ES-I3 (cell line): ENCODE measurements at regions not wholly inside any gene's neighbourhood (a gene's known extent, or its start where the extent isn't known, plus 50 kb on each side); places are given as distances from the start of the nearest gene placed in this dataset.

Source experiments
- H3K36me3 ChIP-seq: 2 replicates; pipeline ENCODE4 v1.6.1; 2013; ENCODE audit warnings: mild to moderate bottlenecking, low read length, control low read depth, moderate library complexity; ENCODE audit not compliant: insufficient read depth
- H3K4me1 ChIP-seq: 2 replicates; pipeline ENCODE4 v1.6.1; 2013; ENCODE audit warnings: mild to moderate bottlenecking, control low read depth, low read length; ENCODE audit not compliant: insufficient read depth
- H3K9ac ChIP-seq: 2 replicates; pipeline ENCODE4 v1.6.1; 2013; ENCODE audit warnings: low read depth, mild to moderate bottlenecking, low read length, moderate library complexity
- H3K9me3 ChIP-seq: 2 replicates; pipeline ENCODE4 v1.6.1; 2013; ENCODE audit warnings: mild to moderate bottlenecking, low read length, moderate library complexity; ENCODE audit not compliant: control insufficient read depth, insufficient read depth

DNA sequence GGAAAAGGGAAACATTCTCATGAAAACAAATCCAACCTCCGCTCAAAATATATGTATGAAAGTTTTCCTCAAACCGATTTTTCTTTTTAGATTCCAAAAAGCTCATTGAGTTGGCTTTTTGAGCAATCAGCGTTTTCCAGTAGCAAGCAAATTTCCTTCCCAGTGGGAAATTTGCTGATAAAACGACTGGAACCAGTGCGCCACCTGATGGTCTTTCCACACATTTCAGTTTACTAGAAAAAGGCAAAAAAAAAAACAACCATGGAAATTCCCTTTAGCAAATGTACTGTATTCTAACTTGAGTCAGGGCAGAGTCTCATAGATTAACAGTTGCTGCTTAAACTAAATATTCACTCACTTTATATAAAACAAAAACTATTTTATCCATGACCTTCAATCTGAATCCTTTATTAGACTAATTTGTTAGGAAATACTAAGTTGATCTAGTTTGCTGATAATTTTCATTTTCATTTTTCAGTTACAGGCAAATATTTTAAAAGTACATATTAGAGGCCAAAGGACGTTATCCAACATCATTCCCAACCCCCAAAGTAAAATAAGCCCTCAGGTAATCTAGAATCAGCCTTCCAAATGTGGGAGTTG is 271.5 kb downstream of the FOXA2 start:
- 0 out of 2 replicates have a peak, but pooled peaks cover 4% of the 10 kb centered on the region for H3K4me1 ChIP-seq
- H3K9ac ChIP-seq, result no peak overlapping the region
- no peaks in the 10 kb centered on the region for H3K9me3 ChIP-seq
- no peaks in the 10 kb centered on the region for H3K36me3 ChIP-seq

DNA sequence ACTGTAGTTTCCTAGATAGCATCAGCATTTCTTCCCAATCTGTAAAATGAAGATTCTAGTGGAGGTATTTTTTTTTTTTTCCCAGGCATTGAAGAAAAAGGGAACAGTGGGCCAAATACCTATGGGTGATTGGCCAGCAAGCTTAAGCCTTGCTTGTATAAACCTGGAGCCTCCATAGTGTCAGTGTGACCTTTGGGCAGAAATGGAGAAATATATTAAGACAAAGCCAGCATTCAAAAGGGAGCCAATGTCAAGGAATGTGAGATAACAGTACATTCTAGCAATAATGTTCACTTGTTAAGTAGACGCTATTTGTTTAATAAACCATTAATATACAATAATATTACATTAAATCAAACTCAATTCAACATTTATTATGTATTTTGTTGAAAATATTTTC is 275.4 kb downstream of the FOXA2 start:
- Histone ChIP-seq H3K9me3 (no peaks in the 10 kb centered on the region), H3K36me3 (no peaks in the 10 kb centered on the region), H3K9ac (no peak overlapping the region), H3K4me1 (no peaks in the 10 kb centered on the region; the same call in 1 of the 2 replicates)

DNA sequence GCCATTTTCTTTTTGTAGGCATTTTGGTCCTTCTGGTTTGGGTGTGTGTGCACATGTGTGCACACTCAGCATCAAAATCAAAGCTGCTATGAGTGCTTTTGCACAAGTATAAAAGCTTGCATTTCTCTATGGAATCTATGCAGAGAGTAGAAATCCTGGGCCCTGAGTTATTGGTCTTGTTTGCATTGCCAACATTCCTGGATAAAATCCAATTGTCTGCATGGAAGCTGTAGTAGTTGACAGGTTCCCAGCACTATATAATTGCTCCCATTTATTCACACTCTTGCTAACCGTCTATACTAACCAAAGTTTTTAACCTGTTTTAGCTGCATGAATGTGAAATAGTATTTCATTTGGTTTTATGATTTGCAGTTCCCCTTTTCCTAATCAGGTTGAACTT is 277.0 kb downstream of the FOXA2 start:
- no peaks in the 10 kb centered on the region; the same call in 1 of the 2 replicates for H3K4me1 ChIP-seq

DNA sequence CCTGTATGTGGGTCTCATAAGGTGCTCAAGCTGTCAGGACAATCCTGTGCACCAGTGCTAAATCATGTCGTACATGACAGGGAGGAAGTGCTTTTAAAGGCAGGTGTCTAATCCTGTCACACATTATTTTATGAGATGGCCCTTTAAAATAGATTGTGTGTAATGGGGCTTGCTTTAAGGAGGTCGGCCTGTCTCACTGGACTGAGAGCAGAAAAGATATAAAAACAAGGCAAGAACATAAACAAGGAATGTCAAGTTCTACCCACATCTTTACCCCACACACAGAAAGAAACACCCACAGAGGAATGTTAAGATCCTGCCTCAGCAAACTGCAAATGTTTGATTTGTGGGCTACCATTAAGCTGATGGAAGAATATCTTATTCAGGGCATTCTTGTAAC is 279.0 kb downstream of the FOXA2 start:
- Histone ChIP-seq H3K4me1 (no peaks in the 10 kb centered on the region; the same call in 1 of the 2 replicates), H3K36me3 (no peaks in the 10 kb centered on the region), H3K9ac (no peak overlapping the region), H3K9me3 (no peaks in the 10 kb centered on the region)

More for the DNA sequence above, 277.0 kb downstream of the FOXA2 start:
- Histone ChIP-seq H3K36me3 (no peaks in the 10 kb centered on the region), H3K9ac (no peak overlapping the region), H3K9me3 (no peaks in the 10 kb centered on the region)

DNA sequence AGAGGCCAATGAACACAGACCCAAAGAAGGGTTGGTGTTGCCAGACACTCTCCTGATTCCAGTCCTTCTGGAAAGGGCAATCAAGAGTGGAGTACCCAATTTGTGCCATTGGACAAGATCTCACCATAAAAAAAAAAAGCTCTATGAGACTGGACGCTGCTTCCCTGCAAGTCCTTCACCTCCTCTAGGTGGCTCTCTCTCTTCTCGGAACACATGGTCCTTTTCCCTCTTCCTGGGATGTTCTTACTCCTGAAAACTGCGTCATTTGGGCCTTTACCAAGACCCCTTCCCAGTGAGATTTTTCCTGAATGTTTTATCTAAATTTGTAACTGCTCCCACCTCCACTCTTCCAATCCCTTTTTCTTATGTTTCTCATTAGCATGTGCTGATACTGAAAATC is 280.8 kb downstream of the FOXA2 start:
- no peaks in the 10 kb centered on the region; the same call in 1 of the 2 replicates for H3K4me1 ChIP-seq
- H3K9me3 ChIP-seq, result no peaks in the 10 kb centered on the region
- H3K9ac ChIP-seq, result no peak overlapping the region
- no peaks in the 10 kb centered on the region for H3K36me3 ChIP-seq

DNA sequence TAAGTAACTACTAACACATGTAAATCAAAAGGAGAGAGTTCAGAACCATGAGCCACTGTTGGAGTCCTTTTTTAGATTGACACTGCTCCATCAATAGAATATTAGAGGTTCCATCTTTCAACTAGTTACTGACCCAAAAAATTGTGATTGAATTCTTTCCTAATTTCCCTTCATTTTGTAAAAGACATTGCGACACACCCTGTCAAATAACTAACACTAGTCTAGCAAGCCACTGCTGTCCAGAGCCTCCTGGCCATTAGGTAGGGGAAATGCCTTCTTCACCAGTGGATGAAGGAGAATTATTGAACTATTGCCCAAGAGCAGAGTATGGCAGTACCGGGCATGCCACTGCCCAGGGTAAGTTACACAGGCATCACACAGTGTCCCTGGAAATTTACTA is 282.3 kb downstream of the FOXA2 start:
- no peak overlapping the region for H3K9ac ChIP-seq
- H3K9me3 ChIP-seq, result no peaks in the 10 kb centered on the region
- no peaks in the 10 kb centered on the region; the same call in 1 of the 2 replicates for H3K4me1 ChIP-seq
- H3K36me3 ChIP-seq, result no peaks in the 10 kb centered on the region

DNA sequence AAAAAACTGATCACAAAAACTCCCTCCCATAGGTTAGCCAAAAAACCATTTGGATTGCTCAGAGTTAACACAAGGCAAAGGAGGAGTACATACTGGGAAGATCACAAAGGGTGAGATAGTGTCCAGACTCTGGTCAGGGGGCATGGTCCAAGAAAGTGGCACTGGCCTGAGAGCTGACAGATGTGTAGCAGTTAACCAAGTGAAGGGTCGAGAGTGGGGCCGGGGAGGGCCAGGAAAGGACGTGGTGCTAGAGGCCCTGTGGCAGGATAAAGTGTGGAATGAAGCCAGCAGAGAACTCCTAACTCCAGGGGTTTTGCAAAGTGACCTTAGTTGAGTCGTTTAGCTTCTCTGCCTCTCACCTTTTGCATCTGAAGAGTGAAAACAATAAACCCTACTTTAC is 290.5 kb downstream of the FOXA2 start:
- H3K9ac ChIP-seq, result no peak overlapping the region
- no peaks in the 10 kb centered on the region for H3K36me3 ChIP-seq
- no peaks in the 10 kb centered on the region for H3K4me1 ChIP-seq
- H3K9me3 ChIP-seq, result no peaks in the 10 kb centered on the region

DNA sequence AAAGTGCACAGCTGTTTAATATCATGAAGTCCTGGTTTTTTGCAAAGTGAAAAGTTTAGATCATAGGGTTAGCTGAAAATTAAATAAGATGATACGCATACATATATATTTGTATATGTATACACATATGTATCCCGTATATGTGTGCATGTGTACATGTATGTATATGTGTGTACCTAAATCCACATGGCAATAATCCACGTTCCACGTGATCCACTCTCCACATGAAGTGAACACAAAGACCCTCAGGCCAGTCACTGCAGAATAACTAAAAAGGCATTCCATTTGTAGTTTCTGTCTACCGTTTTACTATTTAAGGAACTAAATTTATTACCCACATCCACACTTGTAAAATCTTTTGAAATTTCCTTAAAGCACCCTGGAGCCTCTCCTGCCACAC is 294.9 kb downstream of the FOXA2 start:
- H3K36me3 ChIP-seq, result no peaks in the 10 kb centered on the region
- H3K9me3 ChIP-seq, result no peaks in the 10 kb centered on the region
- H3K4me1 ChIP-seq, result no peaks in the 10 kb centered on the region
- no peak overlapping the region for H3K9ac ChIP-seq

DNA sequence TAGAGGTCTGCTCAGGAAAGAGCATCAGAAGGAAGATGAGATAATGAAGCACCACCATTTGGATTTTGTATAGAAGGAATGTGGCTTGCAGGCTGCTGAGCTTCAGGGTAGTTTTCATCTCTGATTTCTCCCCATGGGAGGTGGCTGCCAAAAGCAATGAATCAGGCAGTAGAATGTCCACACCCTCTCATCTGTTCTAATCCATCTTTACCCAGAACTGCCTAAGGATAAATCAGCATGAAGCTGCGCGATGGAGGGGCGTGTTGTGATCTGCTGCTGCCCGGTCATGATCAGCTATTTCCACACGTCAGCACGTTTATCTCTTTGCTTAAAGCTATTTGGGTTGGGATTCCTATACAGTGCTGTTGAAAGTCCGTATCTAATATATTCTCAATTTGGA is 295.4 kb downstream of the FOXA2 start:
- Histone ChIP-seq H3K36me3 (no peaks in the 10 kb centered on the region), H3K9me3 (no peaks in the 10 kb centered on the region)

DNA sequence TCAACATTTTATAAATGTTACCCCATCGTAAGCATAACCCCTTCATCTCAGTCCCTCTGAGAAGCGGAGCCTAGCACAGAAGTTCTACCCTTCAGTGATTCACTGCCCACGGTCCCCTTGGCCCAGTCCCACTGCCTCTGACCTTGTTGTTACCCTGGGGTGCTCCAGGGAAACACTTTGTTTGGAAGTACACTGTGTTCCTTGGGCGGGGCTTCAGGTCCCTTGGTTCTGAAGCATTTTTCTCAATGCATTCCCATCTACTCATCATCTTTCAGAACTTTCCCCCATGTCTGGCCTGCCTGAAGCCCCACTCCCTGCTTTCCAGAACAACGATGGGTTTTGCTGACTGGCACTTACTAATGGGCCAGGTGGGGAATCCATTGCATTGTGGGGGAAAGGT is 296.2 kb downstream of the FOXA2 start:
- Histone ChIP-seq H3K36me3 (no peaks in the 10 kb centered on the region), H3K9me3 (no peaks in the 10 kb centered on the region), H3K4me1 (no peaks in the 10 kb centered on the region), H3K9ac (no peak overlapping the region)

More for the DNA sequence above, 295.4 kb downstream of the FOXA2 start:
- Histone ChIP-seq H3K4me1 (no peaks in the 10 kb centered on the region), H3K9ac (no peak overlapping the region)

DNA sequence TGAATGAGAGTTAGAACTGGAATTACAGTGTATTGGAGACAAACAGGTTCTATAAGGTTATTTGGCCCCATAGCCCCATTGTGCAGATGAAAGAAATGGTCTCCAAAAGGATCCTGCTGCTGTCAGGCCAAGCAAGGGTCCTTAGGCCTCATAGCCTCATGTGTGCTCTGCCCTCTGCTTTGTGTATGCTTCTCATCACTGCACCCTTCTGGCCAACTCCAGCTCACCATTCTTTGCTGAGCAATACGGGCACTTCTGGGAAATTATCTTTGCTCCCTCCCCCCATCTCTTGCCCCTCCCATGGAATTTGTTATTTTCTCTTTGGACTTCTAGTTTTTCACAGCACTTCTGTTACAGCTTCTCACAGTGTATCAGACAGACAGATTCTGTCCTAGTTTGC is 298.8 kb downstream of the FOXA2 start:
- no peaks in the 10 kb centered on the region for H3K36me3 ChIP-seq
- H3K9me3 ChIP-seq, result no peaks in the 10 kb centered on the region
- H3K9ac ChIP-seq, result no peak overlapping the region
- H3K4me1 ChIP-seq, result no peaks in the 10 kb centered on the region

DNA sequence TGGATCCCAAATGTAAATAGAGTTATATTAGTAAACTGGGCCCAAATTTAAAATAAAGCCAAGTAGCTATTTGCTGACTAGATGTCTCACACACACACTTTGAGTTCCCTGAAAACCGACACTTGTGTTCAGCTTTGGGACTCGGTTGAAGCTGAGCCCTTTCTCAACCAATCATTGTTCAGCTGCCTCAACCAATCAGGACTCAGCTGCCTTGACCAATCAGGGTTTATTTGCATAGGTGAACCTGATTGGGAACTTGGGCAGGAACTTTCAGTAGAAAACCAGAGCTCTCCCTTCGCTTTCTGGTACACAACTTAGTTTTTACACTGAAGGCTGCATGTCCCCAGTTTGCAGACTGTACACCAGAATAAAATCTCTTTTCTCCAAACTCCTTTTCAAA is 301.7 kb downstream of the FOXA2 start:
- no peaks in the 10 kb centered on the region for H3K9me3 ChIP-seq

DNA sequence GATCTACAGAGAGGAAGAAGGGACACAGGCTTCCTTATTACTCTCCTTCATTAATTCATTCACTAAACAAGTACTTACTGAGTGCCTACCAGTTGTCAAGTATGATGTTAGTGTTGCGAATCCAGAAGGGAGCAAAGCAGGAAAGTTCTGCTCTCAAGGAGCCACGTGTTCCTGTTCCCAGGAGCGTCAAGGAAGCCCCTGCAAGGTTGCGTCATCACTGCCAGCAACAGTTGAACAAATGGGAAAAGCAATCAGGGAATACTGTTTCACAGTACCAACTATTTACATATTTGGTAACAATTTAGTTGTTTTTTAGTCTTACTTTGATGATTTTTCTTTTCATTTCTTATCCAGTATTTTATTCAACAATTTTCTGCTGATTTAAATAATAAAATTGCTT is 310.0 kb downstream of the FOXA2 start:
- H3K9me3 ChIP-seq, result no peaks in the 10 kb centered on the region
- no peaks in the 10 kb centered on the region for H3K36me3 ChIP-seq
- no peak overlapping the region for H3K9ac ChIP-seq
- H3K4me1 ChIP-seq, result no peaks in the 10 kb centered on the region

More for the DNA sequence above, 301.7 kb downstream of the FOXA2 start:
- no peaks in the 10 kb centered on the region for H3K36me3 ChIP-seq
- H3K4me1 ChIP-seq, result no peaks in the 10 kb centered on the region
- H3K9ac ChIP-seq, result no peak overlapping the region

DNA sequence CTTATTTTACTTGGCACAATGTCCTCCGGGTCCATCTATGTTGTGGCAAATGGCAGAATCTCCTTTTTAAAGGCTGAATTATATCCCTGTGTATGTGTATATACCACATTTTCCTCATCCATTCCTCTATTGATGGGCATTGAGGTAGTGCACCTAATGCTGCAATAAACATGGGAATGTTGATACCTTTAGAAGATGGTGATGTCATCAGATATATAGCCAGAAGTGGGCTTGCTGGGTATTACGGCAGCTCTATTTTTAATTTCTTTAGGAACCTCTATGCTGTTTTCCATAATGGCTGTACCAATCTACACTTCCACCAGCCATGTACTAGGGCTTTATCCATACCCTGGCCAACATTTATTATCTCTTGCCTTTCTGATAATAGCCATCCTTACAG is 315.7 kb downstream of the FOXA2 start:
- no peaks in the 10 kb centered on the region for H3K9me3 ChIP-seq
- no peaks in the 10 kb centered on the region for H3K36me3 ChIP-seq
- no peak overlapping the region for H3K9ac ChIP-seq
- H3K4me1 ChIP-seq, result no peaks in the 10 kb centered on the region

DNA sequence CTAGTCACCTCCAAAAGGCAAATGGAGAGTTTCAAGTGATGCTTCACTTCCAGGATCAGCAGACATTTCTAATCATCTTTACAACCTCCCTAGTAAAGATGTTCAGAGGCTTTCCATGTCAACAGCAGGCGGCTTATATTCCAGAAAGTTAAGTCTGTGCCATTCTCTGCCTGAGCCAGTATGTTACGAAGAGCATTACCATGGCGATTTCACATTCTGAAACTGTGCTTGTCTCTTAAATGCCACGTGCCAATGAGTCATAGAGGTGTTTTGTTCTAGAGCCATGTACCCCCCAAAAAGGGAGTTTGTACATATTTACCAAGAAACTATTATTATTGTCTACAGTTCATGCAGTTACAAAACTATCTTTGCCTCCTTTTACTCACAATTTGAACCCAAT is 319.5 kb downstream of the FOXA2 start:
- H3K9me3 ChIP-seq, result no peaks in the 10 kb centered on the region
- H3K4me1 ChIP-seq, result no peaks in the 10 kb centered on the region
- H3K9ac ChIP-seq, result no peak overlapping the region
- no peaks in the 10 kb centered on the region for H3K36me3 ChIP-seq

DNA sequence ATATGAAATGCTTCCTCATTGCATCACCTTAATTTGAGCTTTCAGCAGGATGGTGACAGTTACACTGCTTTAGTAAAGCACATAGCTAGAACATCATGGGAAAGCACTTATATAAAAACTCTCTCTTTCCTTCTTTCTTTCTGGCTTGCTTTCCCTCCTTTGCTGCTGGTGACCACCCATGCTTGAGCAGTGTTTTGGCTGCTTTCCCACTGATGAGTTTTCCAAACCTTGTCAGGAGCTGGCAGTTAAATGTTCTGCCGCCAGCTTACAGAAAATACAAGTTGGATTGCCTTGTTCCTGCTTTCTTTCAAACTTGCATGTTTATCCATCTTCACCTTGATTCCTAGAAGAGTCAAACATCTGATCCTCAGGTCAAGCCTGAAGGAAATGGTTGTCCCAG is 323.9 kb downstream of the FOXA2 start:
- Histone ChIP-seq H3K4me1 (no peaks in the 10 kb centered on the region), H3K36me3 (no peaks in the 10 kb centered on the region), H3K9ac (no peak overlapping the region)

More for the DNA sequence above, 323.9 kb downstream of the FOXA2 start:
- no peaks in the 10 kb centered on the region for H3K9me3 ChIP-seq
